ENCODE measurements at regions not wholly inside any gene's neighbourhood (a gene's known extent, or its start where the extent isn't known, plus 50 kb on each side); places are given as distances from the start of the nearest gene placed in this dataset.

DNA sequence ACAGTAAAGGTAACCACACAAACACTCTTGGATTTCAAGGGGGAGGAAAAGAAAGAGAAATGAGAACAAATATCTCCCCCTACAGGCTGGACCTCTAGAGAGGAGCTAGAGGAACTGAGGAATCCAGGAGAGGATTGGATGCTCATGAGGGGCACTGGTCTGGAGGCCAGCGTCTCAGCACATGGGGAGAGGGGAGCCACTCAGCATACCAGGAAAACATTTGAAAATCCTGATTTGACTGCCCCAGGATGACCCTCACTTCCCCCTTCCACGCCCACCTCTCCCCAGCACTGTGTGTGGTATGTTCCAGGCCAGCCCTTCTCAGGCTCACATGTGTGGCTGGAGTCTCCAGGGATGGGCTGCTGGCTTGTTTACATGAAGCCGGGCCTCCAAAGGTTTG lies 396.8 kb upstream of the ID2 start:
- 100% methylated on average over 1 of the region's 3 CpGs for WGBS (ENCODE audit: insufficient coverage)
- no peak overlapping the region for H2AFZ ChIP-seq (ENCODE audit: insufficient read depth, low read depth, low read length, poor library complexity, severe bottlenecking)
- no peaks in the 10 kb centered on the region for H3K79me2 ChIP-seq (ENCODE audit: insufficient read depth, low read length)
- H3K4me3 ChIP-seq (replicated peaks in 1 of 3; ENCODE audit: low read depth in 2 of 3, low read length in 3 of 3): no peak overlapping the region
- no peaks in the 10 kb centered on the region for H4K20me1 ChIP-seq (ENCODE audit: insufficient read depth, low read length)
- Mint-ChIP-seq H3K9me3 (peaks cover 0 to 3% (median 0%) of the 10 kb centered on the region in 7 donors), H3K36me3 (peaks cover 3 to 4% of the 10 kb centered on the region in 2 donors), H3K27me3 (ENCODE audit: low read depth in 3 of 3) (peaks cover 0 to 3% (median 2%) of the 10 kb centered on the region in 3 donors), H3K4me1 (peaks cover 6% of the 10 kb centered on the region), H3K27ac (peak overlapping the region in 1 of 7 donors; percentile 5), H3K4me3 (no peak overlapping the region)
- no peaks in the 10 kb centered on the region for H3K27me3 ChIP-seq (ENCODE audit: control insufficient read depth in 2 of 2, insufficient read depth in 2 of 2, low read length in 2 of 2)
- no peak overlapping the region for H3K9ac ChIP-seq (ENCODE audit: insufficient read depth, low read length, poor library complexity, severe bottlenecking)
- no peaks in the 10 kb centered on the region for H3K36me3 ChIP-seq (replicated peaks in 1 of 2; ENCODE audit: control insufficient read depth in 1 of 2, insufficient read depth in 2 of 2, low read length in 2 of 2)
- TF ChIP-seq, protein P1, sequence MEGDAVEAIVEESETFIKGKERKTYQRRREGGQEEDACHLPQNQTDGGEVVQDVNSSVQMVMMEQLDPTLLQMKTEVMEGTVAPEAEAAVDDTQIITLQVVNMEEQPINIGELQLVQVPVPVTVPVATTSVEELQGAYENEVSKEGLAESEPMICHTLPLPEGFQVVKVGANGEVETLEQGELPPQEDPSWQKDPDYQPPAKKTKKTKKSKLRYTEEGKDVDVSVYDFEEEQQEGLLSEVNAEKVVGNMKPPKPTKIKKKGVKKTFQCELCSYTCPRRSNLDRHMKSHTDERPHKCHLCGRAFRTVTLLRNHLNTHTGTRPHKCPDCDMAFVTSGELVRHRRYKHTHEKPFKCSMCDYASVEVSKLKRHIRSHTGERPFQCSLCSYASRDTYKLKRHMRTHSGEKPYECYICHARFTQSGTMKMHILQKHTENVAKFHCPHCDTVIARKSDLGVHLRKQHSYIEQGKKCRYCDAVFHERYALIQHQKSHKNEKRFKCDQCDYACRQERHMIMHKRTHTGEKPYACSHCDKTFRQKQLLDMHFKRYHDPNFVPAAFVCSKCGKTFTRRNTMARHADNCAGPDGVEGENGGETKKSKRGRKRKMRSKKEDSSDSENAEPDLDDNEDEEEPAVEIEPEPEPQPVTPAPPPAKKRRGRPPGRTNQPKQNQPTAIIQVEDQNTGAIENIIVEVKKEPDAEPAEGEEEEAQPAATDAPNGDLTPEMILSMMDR (IDR thresholded peaks at IDR 0.05): peak; percentile 13
- DNase-seq: no peak
- no peak overlapping the region for H3K27ac ChIP-seq (ENCODE audit: low read depth in 1 of 2, low read length in 2 of 2)
- intact Hi-C loops (cut with micrococcal nuclease): no loop called here
- H3K9me3 ChIP-seq (replicated peaks in 1 of 2; ENCODE audit: control insufficient read depth in 1 of 2, insufficient read depth in 1 of 2, low read length in 2 of 2): no peaks in the 10 kb centered on the region
- H3K4me1 ChIP-seq (ENCODE audit: control insufficient read depth in 1 of 2, insufficient read depth in 2 of 2, low read length in 2 of 2): no peaks in the 10 kb centered on the region
- no peak overlapping the region for H3K4me2 ChIP-seq (replicated peaks; ENCODE audit: extremely low read depth, low read length, poor library complexity, severe bottlenecking)

DNA sequence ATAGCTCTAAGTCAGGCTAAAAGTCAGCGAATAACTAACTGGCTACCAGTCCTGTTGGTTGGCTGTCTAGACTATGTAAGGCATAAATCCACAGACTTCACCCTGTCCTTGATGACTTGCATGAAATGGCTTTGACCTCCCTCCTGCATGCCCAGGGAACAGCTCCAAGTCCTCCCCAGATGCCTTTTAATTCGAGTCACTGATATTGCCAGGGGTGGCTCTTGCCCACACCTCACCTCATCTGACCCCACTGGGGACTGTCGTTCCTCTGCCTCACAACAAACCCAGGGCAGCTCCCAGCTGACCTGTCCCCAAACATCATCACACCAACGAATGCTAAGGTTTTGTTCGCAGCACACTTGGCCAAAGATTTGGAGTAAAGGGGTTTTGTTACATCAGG lies 396.0 kb upstream of the ID2 start:
- Histone ChIP-seq H3K9ac (ENCODE audit: insufficient read depth, low read length, poor library complexity, severe bottlenecking) (no peak overlapping the region), H3K79me2 (ENCODE audit: insufficient read depth, low read length) (no peaks in the 10 kb centered on the region), H2AFZ (ENCODE audit: insufficient read depth, low read depth, low read length, poor library complexity, severe bottlenecking) (no peak overlapping the region), H3K4me3 (replicated peaks in 1 of 3; ENCODE audit: low read depth in 2 of 3, low read length in 3 of 3) (no peak overlapping the region), H3K4me1 (ENCODE audit: control insufficient read depth in 1 of 2, insufficient read depth in 2 of 2, low read length in 2 of 2) (no peaks in the 10 kb centered on the region), H3K36me3 (replicated peaks in 1 of 2; ENCODE audit: control insufficient read depth in 1 of 2, insufficient read depth in 2 of 2, low read length in 2 of 2) (no peaks in the 10 kb centered on the region), H3K9me3 (replicated peaks in 1 of 2; ENCODE audit: control insufficient read depth in 1 of 2, insufficient read depth in 1 of 2, low read length in 2 of 2) (no peaks in the 10 kb centered on the region), H3K27ac (ENCODE audit: low read depth in 1 of 2, low read length in 2 of 2) (no peak overlapping the region), H3K27me3 (ENCODE audit: control insufficient read depth in 2 of 2, insufficient read depth in 2 of 2, low read length in 2 of 2) (no peaks in the 10 kb centered on the region), H3K4me2 (replicated peaks; ENCODE audit: extremely low read depth, low read length, poor library complexity, severe bottlenecking) (no peak overlapping the region), H4K20me1 (ENCODE audit: insufficient read depth, low read length) (no peaks in the 10 kb centered on the region)
- Mint-ChIP-seq H3K27me3 (ENCODE audit: low read depth in 3 of 3) (peaks cover 0 to 3% (median 2%) of the 10 kb centered on the region in 3 donors), H3K36me3 (peaks cover 3 to 4% of the 10 kb centered on the region in 2 donors), H3K27ac (no peak overlapping the region), H3K4me3 (no peak overlapping the region), H3K4me1 (peaks cover 6% of the 10 kb centered on the region), H3K9me3 (peaks cover 0 to 3% (median 0%) of the 10 kb centered on the region in 7 donors)
- TF ChIP-seq, protein P1 (IDR thresholded peaks at IDR 0.05): no peak
- no peak for DNase-seq
- WGBS (ENCODE audit: insufficient coverage): 95% methylated on average over 5 of the region's 5 CpGs
- intact Hi-C loops (cut with micrococcal nuclease): no loop called here

All from CD14-positive monocyte (primary cell).